ENCODE measurements at regions not wholly inside any gene's neighbourhood (a gene's known extent, or its start where the extent isn't known, plus 50 kb on each side); places are given as distances from the start of the nearest gene placed in this dataset.

DNA sequence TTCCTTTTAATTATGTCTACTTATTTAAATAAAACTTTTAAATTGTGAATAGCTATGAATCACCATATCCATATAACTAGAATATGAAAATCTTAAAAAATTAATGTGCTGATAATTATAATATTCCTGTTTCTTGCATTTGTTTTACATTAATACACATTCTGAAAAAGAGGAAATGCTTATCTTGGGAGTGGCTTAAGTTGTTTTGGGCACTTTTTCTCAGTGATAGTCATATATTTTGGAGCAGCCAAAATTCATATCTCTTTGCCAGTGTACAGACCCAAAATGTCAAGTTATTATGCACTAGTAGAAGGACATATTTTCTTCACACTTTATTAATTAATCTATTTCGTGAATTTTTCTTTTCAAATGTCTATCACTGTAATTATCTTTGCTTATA, 838.5 kb downstream of the USP25 start:
- no peak overlapping the region for H3K4me3 Mint-ChIP-seq
- H3K36me3 Mint-ChIP-seq = peaks cover 7% of the 10 kb centered on the region
- H3K4me1 Mint-ChIP-seq = peaks cover 64% of the 10 kb centered on the region
- TF ChIP-seq, protein P1, sequence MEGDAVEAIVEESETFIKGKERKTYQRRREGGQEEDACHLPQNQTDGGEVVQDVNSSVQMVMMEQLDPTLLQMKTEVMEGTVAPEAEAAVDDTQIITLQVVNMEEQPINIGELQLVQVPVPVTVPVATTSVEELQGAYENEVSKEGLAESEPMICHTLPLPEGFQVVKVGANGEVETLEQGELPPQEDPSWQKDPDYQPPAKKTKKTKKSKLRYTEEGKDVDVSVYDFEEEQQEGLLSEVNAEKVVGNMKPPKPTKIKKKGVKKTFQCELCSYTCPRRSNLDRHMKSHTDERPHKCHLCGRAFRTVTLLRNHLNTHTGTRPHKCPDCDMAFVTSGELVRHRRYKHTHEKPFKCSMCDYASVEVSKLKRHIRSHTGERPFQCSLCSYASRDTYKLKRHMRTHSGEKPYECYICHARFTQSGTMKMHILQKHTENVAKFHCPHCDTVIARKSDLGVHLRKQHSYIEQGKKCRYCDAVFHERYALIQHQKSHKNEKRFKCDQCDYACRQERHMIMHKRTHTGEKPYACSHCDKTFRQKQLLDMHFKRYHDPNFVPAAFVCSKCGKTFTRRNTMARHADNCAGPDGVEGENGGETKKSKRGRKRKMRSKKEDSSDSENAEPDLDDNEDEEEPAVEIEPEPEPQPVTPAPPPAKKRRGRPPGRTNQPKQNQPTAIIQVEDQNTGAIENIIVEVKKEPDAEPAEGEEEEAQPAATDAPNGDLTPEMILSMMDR (IDR thresholded peaks at IDR 0.05; ENCODE audit: unreplicated experiment) = no peak
- H3K27me3 Mint-ChIP-seq (ENCODE audit: low read depth) = no peaks in the 10 kb centered on the region
- H3K27ac Mint-ChIP-seq = no peak overlapping the region
- H3K9me3 Mint-ChIP-seq = no peaks in the 10 kb centered on the region
- no peak for DNase-seq (ENCODE audit: low spot score in 2 of 2, unreplicated experiment in 2 of 2)

DNA sequence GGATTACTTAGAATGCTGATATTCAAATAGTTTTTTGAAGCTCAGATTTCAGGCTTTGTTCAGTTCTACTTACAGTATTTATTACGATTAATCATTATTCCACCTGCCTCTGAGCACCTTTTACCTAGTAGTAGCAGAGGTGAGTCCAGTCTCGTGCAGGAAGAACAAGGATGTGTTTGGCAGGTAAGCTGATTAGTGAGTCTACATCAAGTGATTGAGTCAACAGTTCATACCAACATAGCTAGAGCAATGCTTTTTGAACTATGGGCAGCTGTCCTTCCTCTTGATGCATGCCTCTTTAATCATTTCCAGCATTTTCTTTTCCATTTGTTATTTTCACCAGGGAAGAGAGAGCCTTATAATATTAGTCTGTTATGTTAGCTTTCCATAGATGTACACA, 838.9 kb downstream of the USP25 start:
- H3K9me3 Mint-ChIP-seq = no peaks in the 10 kb centered on the region

DNA sequence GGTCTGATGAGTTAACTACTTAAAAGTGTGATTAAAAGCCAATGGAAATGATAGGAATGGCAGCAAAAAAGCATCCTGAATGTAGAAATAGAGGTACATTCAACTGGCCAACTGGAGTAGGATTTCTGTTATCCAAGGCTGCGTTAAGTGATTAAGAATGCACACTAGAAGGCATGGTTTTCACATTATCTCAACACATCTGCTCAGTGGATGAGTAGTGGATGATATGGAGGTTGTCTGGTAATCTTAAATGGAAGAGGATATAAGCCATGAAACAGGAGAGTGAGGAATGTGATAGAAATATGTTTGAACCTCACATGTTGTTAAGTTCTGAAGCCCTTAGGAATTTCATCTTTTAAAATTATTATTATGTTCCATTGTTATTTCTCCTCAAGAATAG, 839.9 kb downstream of the USP25 start:
- no peak for DNase-seq (ENCODE audit: low spot score in 2 of 2, unreplicated experiment in 2 of 2)
- no peaks in the 10 kb centered on the region for H3K9me3 Mint-ChIP-seq
- peak overlapping the region; percentile 67 for H3K27ac Mint-ChIP-seq
- H3K36me3 Mint-ChIP-seq = peaks cover 7% of the 10 kb centered on the region
- TF ChIP-seq, protein P1 (IDR thresholded peaks at IDR 0.05; ENCODE audit: unreplicated experiment) = no peak
- H3K4me3 Mint-ChIP-seq = no peak overlapping the region
- peaks cover 63% of the 10 kb centered on the region for H3K4me1 Mint-ChIP-seq
- H3K27me3 Mint-ChIP-seq (ENCODE audit: low read depth) = no peaks in the 10 kb centered on the region

More for the DNA sequence above, 838.9 kb downstream of the USP25 start:
- TF ChIP-seq, protein P1 (IDR thresholded peaks at IDR 0.05; ENCODE audit: unreplicated experiment) = no peak
- peaks cover 63% of the 10 kb centered on the region for H3K4me1 Mint-ChIP-seq
- no peak overlapping the region for H3K4me3 Mint-ChIP-seq
- DNase-seq (ENCODE audit: low spot score in 2 of 2, unreplicated experiment in 2 of 2) = no peak
- no peak overlapping the region for H3K27ac Mint-ChIP-seq
- no peaks in the 10 kb centered on the region for H3K27me3 Mint-ChIP-seq (ENCODE audit: low read depth)
- H3K36me3 Mint-ChIP-seq = peaks cover 7% of the 10 kb centered on the region

DNA sequence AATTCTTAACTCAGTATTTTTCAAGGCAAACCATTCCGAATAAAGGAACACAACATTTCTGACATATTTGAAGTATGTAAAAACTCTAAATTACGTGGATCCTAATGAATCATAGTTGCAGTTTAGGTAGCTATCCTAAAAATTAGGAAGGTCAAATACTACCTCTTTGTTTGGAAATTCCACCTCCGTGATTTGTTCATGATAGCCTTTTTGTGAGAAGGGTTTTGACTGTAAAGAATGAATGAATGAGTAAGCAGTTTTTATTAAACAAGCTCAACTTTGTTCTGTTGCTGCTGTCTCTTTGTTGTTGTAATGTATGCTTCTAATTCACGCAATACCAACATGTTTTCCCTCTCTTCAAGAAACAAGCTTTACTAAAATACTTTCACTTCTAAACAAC, 840.4 kb downstream of the USP25 start:
- DNase-seq (ENCODE audit: low spot score in 2 of 2, unreplicated experiment in 2 of 2) = no peak
- Mint-ChIP-seq H3K4me1 (peaks cover 63% of the 10 kb centered on the region), H3K27me3 (ENCODE audit: low read depth) (no peaks in the 10 kb centered on the region), H3K4me3 (no peak overlapping the region), H3K27ac (peak overlapping the region; percentile 67), H3K9me3 (peaks cover 2% of the 10 kb centered on the region), H3K36me3 (peaks cover 11% of the 10 kb centered on the region)
- TF ChIP-seq, protein P1 (IDR thresholded peaks at IDR 0.05; ENCODE audit: unreplicated experiment) = no peak

DNA sequence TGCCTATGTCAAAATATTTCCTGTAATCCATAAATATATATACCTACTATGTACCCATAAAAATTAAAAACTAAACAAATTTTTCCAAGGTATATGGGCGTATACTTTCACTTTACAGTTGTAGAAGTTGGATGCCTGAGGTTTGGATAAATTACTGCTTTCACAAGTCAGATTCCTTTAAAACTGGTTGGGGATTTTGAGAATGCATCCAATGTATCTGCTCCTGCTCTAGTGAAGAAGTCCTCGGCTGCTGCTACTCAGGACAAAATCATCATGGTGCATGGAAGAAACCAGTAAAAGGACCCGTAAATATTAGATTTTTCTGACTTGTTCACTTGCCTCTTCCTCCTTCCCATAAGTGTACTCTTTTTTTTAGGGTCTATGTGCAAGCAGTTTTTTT, 841.1 kb downstream of the USP25 start:
- Mint-ChIP-seq H3K27me3 (ENCODE audit: low read depth) (no peaks in the 10 kb centered on the region), H3K27ac (peak overlapping the region; percentile 59), H3K9me3 (peaks cover 2% of the 10 kb centered on the region), H3K4me1 (peaks cover 63% of the 10 kb centered on the region), H3K4me3 (no peak overlapping the region), H3K36me3 (peaks cover 11% of the 10 kb centered on the region)
- TF ChIP-seq, protein P1 (IDR thresholded peaks at IDR 0.05; ENCODE audit: unreplicated experiment) = no peak
- no peak for DNase-seq (ENCODE audit: low spot score in 2 of 2, unreplicated experiment in 2 of 2)

DNA sequence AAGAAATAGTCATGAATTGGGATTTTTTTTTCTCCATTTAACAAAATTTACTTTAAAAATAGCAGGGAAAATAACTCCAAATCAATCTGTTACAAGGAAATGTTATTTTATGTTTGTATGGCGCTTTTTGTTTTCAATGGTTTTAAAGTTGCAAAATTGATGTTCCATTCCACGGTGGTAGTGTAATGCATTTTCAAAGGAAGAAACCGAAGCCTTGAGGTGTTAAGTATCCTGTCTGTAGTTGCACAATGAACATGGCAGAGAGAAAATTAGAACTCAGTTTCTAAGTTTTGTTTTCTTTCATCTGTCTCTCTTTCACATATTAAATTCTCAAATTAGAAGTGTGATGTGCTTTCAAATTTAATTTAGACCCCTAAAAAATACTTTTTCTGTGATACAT, 841.8 kb downstream of the USP25 start:
- H3K4me3 Mint-ChIP-seq = no peak overlapping the region
- DNase-seq (ENCODE audit: low spot score in 2 of 2, unreplicated experiment in 2 of 2) = no peak
- peaks cover 6% of the 10 kb centered on the region for H3K9me3 Mint-ChIP-seq
- H3K36me3 Mint-ChIP-seq = peaks cover 13% of the 10 kb centered on the region
- peaks cover 61% of the 10 kb centered on the region for H3K4me1 Mint-ChIP-seq
- TF ChIP-seq, protein P1 (IDR thresholded peaks at IDR 0.05; ENCODE audit: unreplicated experiment) = no peak
- peak overlapping the region; percentile 9 for H3K27ac Mint-ChIP-seq
- no peaks in the 10 kb centered on the region for H3K27me3 Mint-ChIP-seq (ENCODE audit: low read depth)

All from mesothelial cell of epicardium (in vitro differentiated cells).